ENCODE measurements at regions not wholly inside any gene's neighbourhood (a gene's known extent, or its start where the extent isn't known, plus 50 kb on each side); places are given as distances from the start of the nearest gene placed in this dataset.

- TF ChIP-seq CTCF (conservative IDR thresholded peaks at IDR 0.05 in 1 of 2, IDR thresholded peaks at IDR 0.05 in 1 of 2; ENCODE audit: extremely low read depth in 1 of 2, insufficient read depth in 1 of 2, low read depth in 1 of 2, low read length in 2 of 2) (no peak), EZH2 (IDR thresholded peaks at IDR 0.05; ENCODE audit: borderline replicate concordance, low read length) (no peak)
These were observed 162.7 kb downstream of the KITLG start for GRCh38 chr12:88417531-88417930.
